Right lobe of liver (tissue), 6 donors: ENCODE measurements at regions not wholly inside any gene's neighbourhood (a gene's known extent, or its start where the extent isn't known, plus 50 kb on each side); places are given as distances from the start of the nearest gene placed in this dataset.
A peak's percentile ranks its signal among the peaks of the same experiment; 100 is the strongest.

Source experiments
- ATAC-seq, 4 donors: fragments of 200-7000 bp; cut with Tn5 transposase; one replicate each; pipeline ENCODE4 v1.9.1; 2020; ENCODE audit warnings: mild to moderate bottlenecking in 4 of 4, moderate library complexity in 4 of 4
- DNase-seq, 3 donors: peaks; one replicate each; pipeline ENCODE4 v3.0.0-alpha.2; 2020
- H3K27ac ChIP-seq, 3 donors: fragments of 200-600 bp; one replicate each; pipeline ENCODE4 v1.8.0; 2022
- H3K27me3 ChIP-seq, 2 donors: fragments of 200-600 bp; one replicate each; pipeline ENCODE4 v1.8.0; 2022
- H3K36me3 ChIP-seq, 4 donors: fragments of 200-600 bp; sonication (generic) in 1 of 4; one replicate each; pipeline versions ENCODE4 v1.5.1 to v1.8.0; 2017 to 2022; ENCODE audit warnings: control low read depth in 1 of 4
- H3K4me1 ChIP-seq, 4 donors: fragments of 200-600 bp; sonication (generic) in 1 of 4; one replicate each; pipeline versions ENCODE4 v1.5.1 to v1.8.0; 2017 to 2022; ENCODE audit warnings: control low read depth in 1 of 4
- H3K4me3 ChIP-seq, 3 donors: fragments of 200-600 bp; one replicate each; pipeline ENCODE4 v1.8.0; 2022
- H3K9me3 ChIP-seq, 4 donors: fragments of 200-600 bp; sonication (generic) in 1 of 4; one replicate each; pipeline versions ENCODE4 v1.5.1 to v1.8.0; 2017 to 2022; ENCODE audit warnings: control low read depth in 1 of 4
- CTCF ChIP-seq, 4 donors: fragments of 200-600 bp in 3 of 4; fragments of 450-650 bp in 1 of 4; IDR thresholded peaks; one replicate each; pipeline versions ENCODE4 v1.5.1 to v1.8.0; 2016 to 2022; ENCODE audit warnings: antibody characterized with exemption in 4 of 4, mild to moderate bottlenecking in 2 of 4
- POLR2A ChIP-seq: fragments of 450-650 bp; IDR thresholded peaks from one replicate; pipeline ENCODE4 v1.6.1; 2017; ENCODE audit warnings: antibody characterized with exemption, mild to moderate bottlenecking
- WGBS: methylation state at CpG from one replicate; pipeline ENCODE4 v1.1.6; 2018; ENCODE audit warnings: low coverage, low lambda C conversion rate; ENCODE audit not compliant: insufficient coverage; ENCODE audit errors: missing lambda C conversion rate; 5-methylcytosine and 5-hydroxymethylcytosine counted together
- intact Hi-C, 2 donors: fragments of 100-400 bp; cut with DNase I; formaldehyde crosslinking; loops; one replicate each; pipeline versions ENCODE4 v1.11.2 to v1.14.1; 2022
- donor health status: DM: no; HTN: yes; CAD: no.
- donor health status: DM: no; HTN: no; CAD: no.
- donor health status: DM: no; HTN: no; CAD: no.
- donor health status: DM: no; HTN: yes; CAD: no.
- donor health status: DM: no; HTN: yes; CAD: no.

- Histone ChIP-seq H3K27ac (no peak overlapping the region), H3K4me3 (no peak overlapping the region), H3K36me3 (no peaks in the 10 kb centered on the region), H3K4me1 (no peaks in the 10 kb centered on the region), H3K9me3 (no peaks in the 10 kb centered on the region), H3K27me3 (no peaks in the 10 kb centered on the region)
- intact Hi-C loops, result no loop called here
- TF ChIP-seq POLR2A (no peak), CTCF (IDR thresholded peaks at IDR 0.05) (no peak)
- WGBS, result 42% methylated on average over 4 of the region's 4 CpGs
- DNase-seq (no peak), ATAC-seq (peak in 2 of 4 donors; percentile 23 to 58)
Observed at GRCh38 chr9:13424872-13425271, 145.4 kb upstream of the MPDZ start.

GRCh38 chr9:13424204-13424603 lies 144.7 kb upstream of the MPDZ start:
- no peaks in the 10 kb centered on the region for H3K27me3 ChIP-seq
- 46% methylated on average over 2 of the region's 6 CpGs for WGBS
- H3K4me3 ChIP-seq, result no peak overlapping the region
- H3K27ac ChIP-seq, result no peak overlapping the region
- no peaks in the 10 kb centered on the region for H3K9me3 ChIP-seq
- TF ChIP-seq POLR2A, result no peak
- TF ChIP-seq CTCF (IDR thresholded peaks at IDR 0.05), result peak in 1 of 4 donors; percentile 24
- DNase-seq (peak in 1 of 3 donors; percentile 19), ATAC-seq (peak; percentile 63 to 74 (median 63))
- H3K36me3 ChIP-seq, result no peaks in the 10 kb centered on the region
- H3K4me1 ChIP-seq, result no peaks in the 10 kb centered on the region
- intact Hi-C loops, result no loop called here

- ATAC-seq, result no peak
- H3K4me3 ChIP-seq, result no peak overlapping the region
- no peak for TF ChIP-seq CTCF (IDR thresholded peaks at IDR 0.05)
- no peak for TF ChIP-seq POLR2A
- H3K9me3 ChIP-seq, result no peaks in the 10 kb centered on the region
- intact Hi-C loops, result no loop called here
- no peaks in the 10 kb centered on the region for H3K4me1 ChIP-seq
- H3K27ac ChIP-seq, result no peak overlapping the region
- H3K27me3 ChIP-seq, result no peaks in the 10 kb centered on the region
- H3K36me3 ChIP-seq, result no peaks in the 10 kb centered on the region
- no peak for DNase-seq
Observed at GRCh38 chr9:13414349-13414748, 134.9 kb upstream of the MPDZ start.

- no peak for DNase-seq
- WGBS, result 23% methylated on average over 2 of the region's 2 CpGs
Observed at GRCh38 chr9:13412331-13412730, 132.8 kb upstream of the MPDZ start.

More at GRCh38 chr9:13412331-13412730, 132.8 kb upstream of the MPDZ start:
- Histone ChIP-seq H3K4me3 (no peak overlapping the region), H3K9me3 (no peaks in the 10 kb centered on the region), H3K27ac (no peak overlapping the region), H3K4me1 (no peaks in the 10 kb centered on the region), H3K36me3 (no peaks in the 10 kb centered on the region), H3K27me3 (no peaks in the 10 kb centered on the region)
- TF ChIP-seq POLR2A (no peak), CTCF (IDR thresholded peaks at IDR 0.05) (no peak)
- ATAC-seq, result no peak
- intact Hi-C loops, result no loop called here
